ENCODE measurements at regions not wholly inside any gene's neighbourhood (a gene's known extent, or its start where the extent isn't known, plus 50 kb on each side); places are given as distances from the start of the nearest gene placed in this dataset.

- peak in 2 of 6 donors; percentile 18 to 37 for DNase-seq (ENCODE audit: low read depth in 4 of 6, low spot score in 6 of 6)
- no peak overlapping the region for H3K4me3 ChIP-seq (ENCODE audit: low read depth, low read length)
- WGBS (ENCODE audit: insufficient coverage): 57% methylated on average over 1 of the region's 4 CpGs
- H3K27me3 ChIP-seq (ENCODE audit: control insufficient read depth, insufficient read depth, low read length): no peaks in the 10 kb centered on the region
- no peaks in the 10 kb centered on the region for H3K4me1 ChIP-seq (ENCODE audit: control insufficient read depth, insufficient read depth, low read length)
- no peaks in the 10 kb centered on the region for H3K9me3 ChIP-seq (ENCODE audit: control insufficient read depth, insufficient read depth, low read length)
- no peak overlapping the region for H3K27ac ChIP-seq (ENCODE audit: low read depth, low read length)
- no peaks in the 10 kb centered on the region for H3K36me3 ChIP-seq (ENCODE audit: control insufficient read depth, insufficient read depth, low read length)
Observed at GRCh38 chr21:26282058-26282457, 111.5 kb upstream of the APP start.

GRCh38 chr21:26281506-26281905, 110.9 kb upstream of the APP start:
- no peak overlapping the region for H3K4me3 ChIP-seq (ENCODE audit: low read depth, low read length)
- no peaks in the 10 kb centered on the region for H3K27me3 ChIP-seq (ENCODE audit: control insufficient read depth, insufficient read depth, low read length)
- no peak overlapping the region for H3K27ac ChIP-seq (ENCODE audit: low read depth, low read length)
- no peaks in the 10 kb centered on the region for H3K4me1 ChIP-seq (ENCODE audit: control insufficient read depth, insufficient read depth, low read length)
- H3K9me3 ChIP-seq (ENCODE audit: control insufficient read depth, insufficient read depth, low read length): no peaks in the 10 kb centered on the region
- WGBS (ENCODE audit: insufficient coverage): 56% methylated on average over 1 of the region's 2 CpGs
- H3K36me3 ChIP-seq (ENCODE audit: control insufficient read depth, insufficient read depth, low read length): no peaks in the 10 kb centered on the region
- peak in 2 of 6 donors; percentile 15 to 34 for DNase-seq (ENCODE audit: low read depth in 4 of 6, low spot score in 6 of 6)

GRCh38 chr21:26280775-26281174, 110.2 kb upstream of the APP start:
- Histone ChIP-seq H3K9me3 (ENCODE audit: control insufficient read depth, insufficient read depth, low read length) (no peaks in the 10 kb centered on the region), H3K4me3 (ENCODE audit: low read depth, low read length) (no peak overlapping the region), H3K4me1 (ENCODE audit: control insufficient read depth, insufficient read depth, low read length) (no peaks in the 10 kb centered on the region), H3K27ac (ENCODE audit: low read depth, low read length) (no peak overlapping the region), H3K27me3 (ENCODE audit: control insufficient read depth, insufficient read depth, low read length) (no peaks in the 10 kb centered on the region), H3K36me3 (ENCODE audit: control insufficient read depth, insufficient read depth, low read length) (no peaks in the 10 kb centered on the region)
- WGBS (ENCODE audit: insufficient coverage): 12% methylated on average over 2 of the region's 3 CpGs
- peak in 3 of 6 donors; percentile 2 to 84 (median 36) for DNase-seq (ENCODE audit: low read depth in 4 of 6, low spot score in 6 of 6)

GRCh38 chr21:26280148-26280547, 109.6 kb upstream of the APP start:
- H3K9me3 ChIP-seq (ENCODE audit: control insufficient read depth, insufficient read depth, low read length): no peaks in the 10 kb centered on the region
- no CpG with 5 or more reads among the region's 5 CpGs for WGBS (ENCODE audit: insufficient coverage)
- H3K36me3 ChIP-seq (ENCODE audit: control insufficient read depth, insufficient read depth, low read length): no peaks in the 10 kb centered on the region
- H3K4me3 ChIP-seq (ENCODE audit: low read depth, low read length): no peak overlapping the region
- peak in 1 of 6 donors; percentile 45 for DNase-seq (ENCODE audit: low read depth in 4 of 6, low spot score in 6 of 6)
- no peak overlapping the region for H3K27ac ChIP-seq (ENCODE audit: low read depth, low read length)
- H3K27me3 ChIP-seq (ENCODE audit: control insufficient read depth, insufficient read depth, low read length): no peaks in the 10 kb centered on the region
- H3K4me1 ChIP-seq (ENCODE audit: control insufficient read depth, insufficient read depth, low read length): no peaks in the 10 kb centered on the region

- Histone ChIP-seq H3K27ac (ENCODE audit: low read depth, low read length) (no peak overlapping the region), H3K36me3 (ENCODE audit: control insufficient read depth, insufficient read depth, low read length) (no peaks in the 10 kb centered on the region), H3K4me3 (ENCODE audit: low read depth, low read length) (no peak overlapping the region), H3K27me3 (ENCODE audit: control insufficient read depth, insufficient read depth, low read length) (no peaks in the 10 kb centered on the region), H3K4me1 (ENCODE audit: control insufficient read depth, insufficient read depth, low read length) (no peaks in the 10 kb centered on the region), H3K9me3 (ENCODE audit: control insufficient read depth, insufficient read depth, low read length) (peaks cover 6% of the 10 kb centered on the region)
- no CpG with 5 or more reads among the region's 1 CpG for WGBS (ENCODE audit: insufficient coverage)
- peak in 1 of 6 donors; percentile 48 for DNase-seq (ENCODE audit: low read depth in 4 of 6, low spot score in 6 of 6)
Observed at GRCh38 chr21:26275801-26276200, 105.2 kb upstream of the APP start.

- DNase-seq (ENCODE audit: low read depth in 4 of 6, low spot score in 6 of 6): no peak
- Histone ChIP-seq H3K4me1 (ENCODE audit: control insufficient read depth, insufficient read depth, low read length) (no peaks in the 10 kb centered on the region), H3K9me3 (ENCODE audit: control insufficient read depth, insufficient read depth, low read length) (peaks cover 6% of the 10 kb centered on the region), H3K27me3 (ENCODE audit: control insufficient read depth, insufficient read depth, low read length) (no peaks in the 10 kb centered on the region), H3K36me3 (ENCODE audit: control insufficient read depth, insufficient read depth, low read length) (no peaks in the 10 kb centered on the region), H3K27ac (ENCODE audit: low read depth, low read length) (no peak overlapping the region), H3K4me3 (ENCODE audit: low read depth, low read length) (no peak overlapping the region)
Observed at GRCh38 chr21:26273686-26274313, 103.2 kb upstream of the APP start.

- 100% methylated on average over 2 of the region's 4 CpGs for WGBS (ENCODE audit: insufficient coverage)
- no peak for DNase-seq (ENCODE audit: low read depth in 4 of 6, low spot score in 6 of 6)
- Histone ChIP-seq H3K4me1 (ENCODE audit: control insufficient read depth, insufficient read depth, low read length) (no peaks in the 10 kb centered on the region), H3K27ac (ENCODE audit: low read depth, low read length) (no peak overlapping the region), H3K4me3 (ENCODE audit: low read depth, low read length) (no peak overlapping the region), H3K9me3 (ENCODE audit: control insufficient read depth, insufficient read depth, low read length) (peaks cover under 1% of the 10 kb centered on the region), H3K36me3 (ENCODE audit: control insufficient read depth, insufficient read depth, low read length) (no peaks in the 10 kb centered on the region), H3K27me3 (ENCODE audit: control insufficient read depth, insufficient read depth, low read length) (no peaks in the 10 kb centered on the region)
Observed at GRCh38 chr21:26267389-26267788, 96.8 kb upstream of the APP start.

- no peak for DNase-seq (ENCODE audit: low read depth in 4 of 6, low spot score in 6 of 6)
- no peaks in the 10 kb centered on the region for H3K36me3 ChIP-seq (ENCODE audit: control insufficient read depth, insufficient read depth, low read length)
- H3K27ac ChIP-seq (ENCODE audit: low read depth, low read length): no peak overlapping the region
- no peak overlapping the region for H3K4me3 ChIP-seq (ENCODE audit: low read depth, low read length)
- no peaks in the 10 kb centered on the region for H3K4me1 ChIP-seq (ENCODE audit: control insufficient read depth, insufficient read depth, low read length)
- WGBS (ENCODE audit: insufficient coverage): no CpG with 5 or more reads among the region's 1 CpG
- H3K9me3 ChIP-seq (ENCODE audit: control insufficient read depth, insufficient read depth, low read length): no peaks in the 10 kb centered on the region
- no peaks in the 10 kb centered on the region for H3K27me3 ChIP-seq (ENCODE audit: control insufficient read depth, insufficient read depth, low read length)
Observed at GRCh38 chr21:26246073-26246472, 75.5 kb upstream of the APP start.

GRCh38 chr21:26245428-26245827, 74.9 kb upstream of the APP start:
- H3K36me3 ChIP-seq (ENCODE audit: control insufficient read depth, insufficient read depth, low read length): no peaks in the 10 kb centered on the region
- no peaks in the 10 kb centered on the region for H3K27me3 ChIP-seq (ENCODE audit: control insufficient read depth, insufficient read depth, low read length)
- no peaks in the 10 kb centered on the region for H3K9me3 ChIP-seq (ENCODE audit: control insufficient read depth, insufficient read depth, low read length)
- H3K27ac ChIP-seq (ENCODE audit: low read depth, low read length): no peak overlapping the region
- H3K4me1 ChIP-seq (ENCODE audit: control insufficient read depth, insufficient read depth, low read length): no peaks in the 10 kb centered on the region
- 100% methylated on average over 1 of the region's 2 CpGs for WGBS (ENCODE audit: insufficient coverage)
- no peak for DNase-seq (ENCODE audit: low read depth in 4 of 6, low spot score in 6 of 6)
- H3K4me3 ChIP-seq (ENCODE audit: low read depth, low read length): no peak overlapping the region

- Histone ChIP-seq H3K4me1 (ENCODE audit: control insufficient read depth, insufficient read depth, low read length) (no peaks in the 10 kb centered on the region), H3K4me3 (ENCODE audit: low read depth, low read length) (no peak overlapping the region), H3K36me3 (ENCODE audit: control insufficient read depth, insufficient read depth, low read length) (no peaks in the 10 kb centered on the region), H3K27me3 (ENCODE audit: control insufficient read depth, insufficient read depth, low read length) (no peaks in the 10 kb centered on the region), H3K27ac (ENCODE audit: low read depth, low read length) (no peak overlapping the region), H3K9me3 (ENCODE audit: control insufficient read depth, insufficient read depth, low read length) (no peaks in the 10 kb centered on the region)
- WGBS (ENCODE audit: insufficient coverage): no CpG with 5 or more reads among the region's 3 CpGs
- DNase-seq (ENCODE audit: low read depth in 4 of 6, low spot score in 6 of 6): peak in 1 of 6 donors; percentile 26
Observed at GRCh38 chr21:26238646-26239045, 68.1 kb upstream of the APP start.
